IPS-11a (cell line): ENCODE measurements at regions not wholly inside any gene's neighbourhood (a gene's known extent, or its start where the extent isn't known, plus 50 kb on each side); places are given as distances from the start of the nearest gene placed in this dataset.

Source experiments
- H3K4me3 ChIP-seq: one replicate; pipeline ENCODE4 v1.5.1; 2013; ENCODE audit warnings: low read depth, low read length, control low read depth

- no peak overlapping the region for H3K4me3 ChIP-seq
Measured at GRCh38 chr10:78545756-78546155, 512.1 kb downstream of the RPS24 start.

GRCh38 chr10:78547397-78547796 is 513.7 kb downstream of the RPS24 start:
- no peak overlapping the region for H3K4me3 ChIP-seq

GRCh38 chr10:78547905-78548304 is 514.2 kb downstream of the RPS24 start:
- H3K4me3 ChIP-seq: no peak overlapping the region

- no peak overlapping the region for H3K4me3 ChIP-seq
Measured at GRCh38 chr10:78548369-78548768, 514.7 kb downstream of the RPS24 start.

- H3K4me3 ChIP-seq: no peak overlapping the region
Measured at GRCh38 chr10:78549140-78549935, 515.7 kb downstream of the RPS24 start.

- H3K4me3 ChIP-seq: no peak overlapping the region
Measured at GRCh38 chr10:78550090-78550489, 516.4 kb downstream of the RPS24 start.

GRCh38 chr10:78550716-78551115 is 517.1 kb downstream of the RPS24 start:
- no peak overlapping the region for H3K4me3 ChIP-seq

- no peak overlapping the region for H3K4me3 ChIP-seq
Measured at GRCh38 chr10:78551184-78552005, 517.4 kb upstream of the ZMIZ1 start.

- no peak overlapping the region for H3K4me3 ChIP-seq
Measured at GRCh38 chr10:78552261-78552811, 516.4 kb upstream of the ZMIZ1 start.

- H3K4me3 ChIP-seq: no peak overlapping the region
Measured at GRCh38 chr10:78553792-78554191, 515.0 kb upstream of the ZMIZ1 start.

- no peak overlapping the region for H3K4me3 ChIP-seq
Measured at GRCh38 chr10:78555128-78555527, 513.6 kb upstream of the ZMIZ1 start.

- no peak overlapping the region for H3K4me3 ChIP-seq
Measured at GRCh38 chr10:78556705-78557432, 511.9 kb upstream of the ZMIZ1 start.

GRCh38 chr10:78557433-78557925 is 511.3 kb upstream of the ZMIZ1 start:
- no peak overlapping the region for H3K4me3 ChIP-seq

- H3K4me3 ChIP-seq: no peak overlapping the region
Measured at GRCh38 chr10:78559661-78560340, 509.0 kb upstream of the ZMIZ1 start.

GRCh38 chr10:78560341-78560688 is 508.5 kb upstream of the ZMIZ1 start:
- no peak overlapping the region for H3K4me3 ChIP-seq

- H3K4me3 ChIP-seq: no peak overlapping the region
Measured at GRCh38 chr10:78563314-78563713, 505.5 kb upstream of the ZMIZ1 start.

GRCh38 chr10:78565841-78566240 is 502.9 kb upstream of the ZMIZ1 start:
- H3K4me3 ChIP-seq: no peak overlapping the region

GRCh38 chr10:78566284-78567111 is 502.3 kb upstream of the ZMIZ1 start:
- H3K4me3 ChIP-seq: no peak overlapping the region

GRCh38 chr10:78567680-78568455 is 500.9 kb upstream of the ZMIZ1 start:
- H3K4me3 ChIP-seq: no peak overlapping the region
